ENCODE measurements at regions not wholly inside any gene's neighbourhood (a gene's known extent, or its start where the extent isn't known, plus 50 kb on each side); places are given as distances from the start of the nearest gene placed in this dataset.

- DNase-seq (ENCODE audit: extremely low read depth, low read depth): no peak
Measured at GRCh38 chr9:81490605-81491331, 198.6 kb downstream of the TLE1 start.

- DNase-seq (ENCODE audit: extremely low read depth, low read depth): no peak
Measured at GRCh38 chr9:81489046-81489445, 200.3 kb downstream of the TLE1 start.

DNA sequence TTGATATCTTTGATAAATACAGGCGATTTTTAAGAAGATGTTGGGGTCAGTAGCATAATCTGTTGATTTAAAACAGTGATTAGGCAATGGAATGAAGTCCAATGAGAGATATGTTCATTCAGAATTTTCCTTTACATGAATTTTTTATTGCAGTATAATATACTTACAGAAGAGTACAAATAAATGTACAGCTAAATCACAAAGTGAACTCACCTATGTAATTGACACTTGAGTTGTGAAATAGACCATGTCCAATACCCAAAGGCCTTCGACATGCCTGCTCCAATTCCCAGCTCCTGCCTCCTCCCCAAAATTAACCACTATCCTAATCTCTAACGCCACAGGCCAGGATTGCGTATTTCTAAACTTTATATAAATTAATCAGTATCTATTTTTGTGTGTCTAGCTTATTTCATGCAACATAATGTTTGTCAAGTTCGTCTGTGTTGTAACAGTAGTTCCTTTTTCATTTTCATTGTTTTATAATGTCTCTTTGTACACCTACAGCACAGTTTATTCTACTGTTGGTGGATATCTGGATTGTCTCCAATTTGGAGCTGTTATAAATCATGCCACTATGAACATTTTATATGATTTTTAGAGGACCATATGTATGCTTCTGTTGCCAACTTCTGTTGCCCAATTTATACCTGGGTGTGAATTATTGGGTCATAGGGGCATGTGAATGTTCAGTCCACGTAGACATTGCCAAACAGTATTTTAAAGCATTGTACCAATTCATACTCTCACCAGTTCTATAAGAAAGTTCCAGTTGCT is 208.3 kb downstream of the TLE1 start:
- no peak for DNase-seq (ENCODE audit: extremely low read depth, low read depth)

DNA sequence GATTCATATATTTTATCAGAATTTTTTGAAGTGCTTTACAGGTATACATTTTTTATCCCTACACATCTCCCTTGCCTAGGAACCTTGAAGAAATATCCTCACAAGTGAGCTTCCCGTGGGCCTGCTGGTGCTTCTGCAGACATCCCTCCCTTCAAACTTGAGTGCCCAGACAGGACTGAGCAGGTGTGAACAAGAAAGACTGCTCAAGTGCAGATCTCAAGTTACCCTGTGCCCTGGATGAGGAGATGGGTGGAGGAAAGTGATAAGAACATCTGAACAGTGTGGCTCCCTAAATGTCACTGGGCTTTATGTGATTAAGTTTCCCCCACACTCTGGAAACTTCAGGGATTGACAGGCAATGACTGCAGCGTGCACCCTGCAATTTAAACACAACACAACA is 209.8 kb downstream of the TLE1 start:
- DNase-seq (ENCODE audit: extremely low read depth, low read depth): no peak

GRCh38 chr9:81477669-81478068 is 211.7 kb downstream of the TLE1 start:
- no peak for DNase-seq (ENCODE audit: extremely low read depth, low read depth)

- DNase-seq (ENCODE audit: extremely low read depth, low read depth): no peak
Measured at GRCh38 chr9:81476813-81477490, 212.4 kb downstream of the TLE1 start.

- no peak for DNase-seq (ENCODE audit: extremely low read depth, low read depth)
Measured at GRCh38 chr9:81474792-81475191, 214.6 kb downstream of the TLE1 start.

- DNase-seq (ENCODE audit: extremely low read depth, low read depth): no peak
Measured at GRCh38 chr9:81474125-81474524, 215.2 kb downstream of the TLE1 start.

- DNase-seq (ENCODE audit: extremely low read depth, low read depth): no peak
Measured at GRCh38 chr9:81473708-81474107, 215.6 kb downstream of the TLE1 start.

DNA sequence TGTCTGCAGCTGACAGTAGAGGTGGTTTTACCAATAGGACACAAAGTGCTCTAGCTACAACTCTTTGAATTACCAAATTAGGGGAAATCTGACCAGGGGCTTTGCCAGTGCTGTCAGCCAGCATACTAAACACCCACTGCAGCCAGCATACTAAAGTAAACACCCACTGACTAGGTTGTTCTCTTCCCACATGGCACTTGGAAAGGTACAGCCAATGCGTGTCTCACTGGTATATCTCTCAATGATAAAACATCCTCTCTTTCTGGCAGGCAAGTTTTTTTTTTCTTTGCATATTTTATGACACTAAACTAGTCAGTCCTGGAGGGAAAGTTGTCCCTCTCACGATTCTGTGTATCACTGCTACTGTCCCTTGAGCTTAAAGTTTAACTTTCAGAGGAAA is 216.1 kb downstream of the TLE1 start:
- DNase-seq (ENCODE audit: extremely low read depth, low read depth): no peak

- no peak for DNase-seq (ENCODE audit: extremely low read depth, low read depth)
Measured at GRCh38 chr9:81472701-81473100, 216.6 kb downstream of the TLE1 start.

DNA sequence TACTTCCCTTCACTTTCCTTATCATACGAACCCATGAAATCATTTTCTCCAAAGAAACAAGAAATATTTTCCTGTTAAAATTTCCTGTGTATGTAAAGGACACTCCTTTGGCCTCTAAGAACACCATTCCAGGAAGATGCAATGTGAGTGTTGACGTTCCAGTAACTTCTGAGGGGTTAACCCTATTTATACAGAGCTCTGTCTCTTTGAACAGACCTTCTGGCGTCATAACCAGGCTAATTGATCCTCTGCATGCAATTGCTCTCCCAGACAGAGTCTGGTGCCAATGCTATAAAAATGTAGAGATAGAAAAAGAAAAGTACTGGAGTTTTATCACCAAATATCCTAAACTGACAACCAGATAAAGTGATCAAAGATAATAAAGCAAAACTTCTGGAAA is 218.5 kb downstream of the TLE1 start:
- DNase-seq (ENCODE audit: extremely low read depth, low read depth): no peak

GRCh38 chr9:81468084-81468595 is 221.2 kb downstream of the TLE1 start:
- no peak for DNase-seq (ENCODE audit: extremely low read depth, low read depth)

- no peak for DNase-seq (ENCODE audit: extremely low read depth, low read depth)
Measured at GRCh38 chr9:81466981-81467380, 222.4 kb downstream of the TLE1 start.

DNA sequence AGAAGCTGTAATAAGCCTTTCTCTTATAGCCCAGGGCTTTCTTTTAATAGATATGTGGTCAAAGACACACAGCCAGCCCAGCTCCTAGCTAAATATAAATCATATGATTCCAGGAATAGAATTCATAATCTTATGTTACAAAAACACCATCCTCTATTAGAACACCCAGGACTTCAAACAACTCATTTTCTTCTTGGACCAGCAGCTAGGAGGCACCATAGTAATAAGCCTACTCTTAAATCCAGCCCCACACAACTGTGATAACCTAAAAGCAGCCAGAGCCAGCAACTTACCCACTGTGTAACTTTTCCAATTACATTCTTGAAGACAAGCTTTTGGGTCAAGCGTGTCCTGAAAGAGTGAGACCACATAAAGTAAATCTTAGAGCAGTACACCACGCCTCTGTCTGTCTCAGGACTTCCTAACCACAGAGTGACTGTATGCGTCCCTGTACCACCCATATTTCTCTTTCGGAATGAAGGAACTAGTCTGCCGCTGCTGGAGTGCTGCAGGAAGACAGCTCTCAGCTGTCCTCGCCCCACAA is 223.8 kb downstream of the TLE1 start:
- DNase-seq (ENCODE audit: extremely low read depth, low read depth): no peak

- DNase-seq (ENCODE audit: extremely low read depth, low read depth): no peak
Measured at GRCh38 chr9:81462801-81463200, 226.5 kb downstream of the TLE1 start.

- DNase-seq (ENCODE audit: extremely low read depth, low read depth): no peak
Measured at GRCh38 chr9:81461196-81461595, 228.2 kb downstream of the TLE1 start.

DNA sequence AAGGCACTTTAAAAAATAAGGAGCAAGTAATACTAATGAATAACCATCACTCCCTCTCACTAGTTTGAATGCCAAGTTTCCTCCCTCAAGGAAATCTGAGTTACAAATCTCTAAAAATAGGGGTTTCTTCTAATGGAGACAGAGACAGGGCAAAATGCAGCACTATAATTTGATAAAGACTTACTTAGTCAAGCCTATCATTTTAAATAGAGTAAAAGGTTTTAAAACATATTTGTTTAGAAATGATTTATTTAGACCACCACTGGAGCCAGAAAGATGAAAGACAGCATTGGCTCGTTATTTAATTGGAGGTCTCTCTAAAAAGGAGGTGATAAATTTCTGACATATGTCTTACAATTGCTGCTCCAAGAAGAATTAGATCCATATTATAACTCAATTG is 228.7 kb downstream of the TLE1 start:
- no peak for DNase-seq (ENCODE audit: extremely low read depth, low read depth)

GRCh38 chr9:81459591-81459990 is 229.8 kb downstream of the TLE1 start:
- no peak for DNase-seq (ENCODE audit: extremely low read depth, low read depth)

DNA sequence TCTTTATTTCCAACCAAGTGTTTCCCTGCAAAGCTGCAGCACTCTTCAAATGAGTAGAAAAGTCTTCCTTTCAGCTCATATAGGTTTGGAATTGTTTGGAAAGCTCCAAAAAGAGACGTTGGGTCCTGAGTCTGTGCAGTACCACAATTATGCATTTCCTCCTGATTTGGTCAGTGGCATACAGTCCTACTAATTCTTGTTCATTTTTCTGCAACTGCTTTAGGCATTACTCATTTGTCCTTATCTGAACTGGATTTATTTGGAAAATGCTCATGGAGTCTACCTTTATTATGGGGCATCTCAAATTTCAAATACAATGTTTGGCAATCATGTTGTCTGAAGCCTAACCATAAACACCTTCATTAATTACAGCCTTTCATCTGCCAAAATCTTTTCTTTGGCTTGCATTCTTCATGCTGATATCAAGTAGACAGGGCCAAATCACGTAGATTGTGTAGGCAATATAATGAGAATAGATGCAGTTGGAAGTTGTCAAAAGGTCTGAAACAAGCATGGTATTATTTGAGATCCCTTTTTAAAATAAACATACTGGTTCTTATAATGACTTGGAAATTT is 232.8 kb downstream of the TLE1 start:
- no peak for DNase-seq (ENCODE audit: extremely low read depth, low read depth)
